Neural crest cell (in vitro differentiated cells): ENCODE measurements at regions not wholly inside any gene's neighbourhood (a gene's known extent, or its start where the extent isn't known, plus 50 kb on each side); places are given as distances from the start of the nearest gene placed in this dataset.

Experiments used
- DNase-seq: peaks from one replicate; pipeline ENCODE4 v3.0.0; 2021; ENCODE audit warnings: low read depth, mixed read lengths, low spot score
- H3K27ac Mint-ChIP-seq: one replicate; pipeline ENCODE4 v1.8.0; 2021; ENCODE audit warnings: mild to moderate bottlenecking, mixed read lengths; ENCODE audit not compliant: unreplicated experiment
- H3K27me3 Mint-ChIP-seq: 2 replicates; pipeline ENCODE4 v1.8.0; 2021; ENCODE audit warnings: low read depth, mild to moderate bottlenecking, mixed read lengths
- H3K36me3 Mint-ChIP-seq: 2 replicates; pipeline ENCODE4 v1.8.0; 2021; ENCODE audit warnings: low read depth, mild to moderate bottlenecking, mixed read lengths
- H3K4me1 Mint-ChIP-seq: 2 replicates; pipeline ENCODE4 v1.8.0; 2021; ENCODE audit warnings: mixed read lengths
- H3K4me3 Mint-ChIP-seq: one replicate; pipeline ENCODE4 v1.8.0; 2021; ENCODE audit warnings: mild to moderate bottlenecking, mixed read lengths
- H3K9me3 Mint-ChIP-seq: 2 replicates; pipeline ENCODE4 v1.8.0; 2021; ENCODE audit warnings: mixed read lengths
- CTCF ChIP-seq: fragments of 200-600 bp; sonication (generic); conservative IDR thresholded peaks from 2 replicates; pipeline ENCODE4 v1.5.0; 2021; ENCODE audit warnings: antibody characterized with exemption, mild to moderate bottlenecking

- TF ChIP-seq CTCF, result no peak
- H3K36me3 Mint-ChIP-seq, result no peaks in the 10 kb centered on the region
- no peaks in the 10 kb centered on the region for H3K27me3 Mint-ChIP-seq
- H3K4me1 Mint-ChIP-seq, result no peaks in the 10 kb centered on the region
- H3K27ac Mint-ChIP-seq, result no peak overlapping the region
- H3K9me3 Mint-ChIP-seq, result no peaks in the 10 kb centered on the region
- H3K4me3 Mint-ChIP-seq, result no peak overlapping the region
- no peak for DNase-seq
Measured at GRCh38 chr13:81781471-81781870, 1440.5 kb upstream of the SPRY2 start.

- no peaks in the 10 kb centered on the region for H3K27me3 Mint-ChIP-seq
- TF ChIP-seq CTCF, result no peak
- H3K4me3 Mint-ChIP-seq, result no peak overlapping the region
- no peak for DNase-seq
- H3K27ac Mint-ChIP-seq, result no peak overlapping the region
- no peaks in the 10 kb centered on the region for H3K4me1 Mint-ChIP-seq
- H3K36me3 Mint-ChIP-seq, result no peaks in the 10 kb centered on the region
- H3K9me3 Mint-ChIP-seq, result no peaks in the 10 kb centered on the region
Measured at GRCh38 chr13:81779876-81780275, 1439.0 kb upstream of the SPRY2 start.

- no peak for TF ChIP-seq CTCF
- Mint-ChIP-seq H3K27ac (no peak overlapping the region), H3K4me1 (no peaks in the 10 kb centered on the region), H3K4me3 (no peak overlapping the region), H3K36me3 (no peaks in the 10 kb centered on the region), H3K27me3 (no peaks in the 10 kb centered on the region), H3K9me3 (no peaks in the 10 kb centered on the region)
- DNase-seq, result no peak
Measured at GRCh38 chr13:81778350-81778749, 1437.4 kb upstream of the SPRY2 start.

GRCh38 chr13:81773263-81773662, 1432.3 kb upstream of the SPRY2 start:
- Mint-ChIP-seq H3K36me3 (no peaks in the 10 kb centered on the region), H3K27ac (no peak overlapping the region), H3K4me1 (no peaks in the 10 kb centered on the region), H3K4me3 (no peak overlapping the region), H3K9me3 (no peaks in the 10 kb centered on the region), H3K27me3 (no peaks in the 10 kb centered on the region)
- DNase-seq, result no peak
- no peak for TF ChIP-seq CTCF

GRCh38 chr13:81771951-81772350, 1431.0 kb upstream of the SPRY2 start:
- DNase-seq, result no peak
- H3K4me3 Mint-ChIP-seq, result no peak overlapping the region
- no peak overlapping the region for H3K27ac Mint-ChIP-seq
- H3K9me3 Mint-ChIP-seq, result no peaks in the 10 kb centered on the region
- no peaks in the 10 kb centered on the region for H3K27me3 Mint-ChIP-seq
- no peaks in the 10 kb centered on the region for H3K4me1 Mint-ChIP-seq
- H3K36me3 Mint-ChIP-seq, result no peaks in the 10 kb centered on the region
- no peak for TF ChIP-seq CTCF
